Prostate gland (tissue), 2 donors: ENCODE measurements at regions not wholly inside any gene's neighbourhood (a gene's known extent, or its start where the extent isn't known, plus 50 kb on each side); places are given as distances from the start of the nearest gene placed in this dataset.

ENCODE experiments used
- DNase-seq: peaks from one replicate; pipeline ENCODE4 v3.0.0-alpha.2; 2019; ENCODE audit warnings: low spot score
- H3K27ac ChIP-seq, 2 donors: fragments of 200-600 bp; sonication (generic); 2 replicates each; pipeline ENCODE4 v1.5.1; 2017 to 2019
- H3K27me3 ChIP-seq: fragments of 200-600 bp; sonication (generic); replicated peaks from 2 replicates; pipeline ENCODE4 v1.5.1; 2019; ENCODE audit not compliant: insufficient read depth
- H3K36me3 ChIP-seq, 2 donors: fragments of 200-600 bp; sonication (generic); 1 replicate in 1 of 2; 2 replicates in 1 of 2; pipeline versions ENCODE4 v1.5.1 to v1.8.1; 2017 to 2019
- H3K4me1 ChIP-seq: fragments of 200-600 bp; sonication (generic); replicated peaks from 2 replicates; pipeline ENCODE4 v1.5.1; 2019
- H3K4me3 ChIP-seq, 2 donors: fragments of 200-600 bp; sonication (generic); 2 replicates each; pipeline ENCODE4 v1.5.1; 2017 to 2019
- H3K9me3 ChIP-seq: fragments of 200-600 bp; sonication (generic); 2 replicates; pipeline ENCODE4 v1.5.1; 2017
- POLR2A ChIP-seq: fragments of 450-650 bp; IDR thresholded peaks from one replicate; pipeline ENCODE4 v1.6.1; 2016; ENCODE audit warnings: antibody characterized with exemption, mild to moderate bottlenecking
- POLR2AphosphoS5 ChIP-seq: sonication (generic); formaldehyde crosslinking; IDR thresholded peaks from one replicate; pipeline ENCODE4 v1.6.1; 2017; ENCODE audit warnings: antibody characterized with exemption
- WGBS: methylation state at CpG from one replicate; pipeline ENCODE4 v1.1.5; 2018; 5-methylcytosine and 5-hydroxymethylcytosine counted together
- intact Hi-C: fragments of 100-400 bp; cut with DNase I; formaldehyde crosslinking; loops from one replicate; pipeline ENCODE4 v1.14.2; 2022
- TF ChIP-seq, protein P1 (sequence below), 4 experiments: fragments of 200-600 bp in 2 of 4; fragments of 450-650 bp in 2 of 4; sonication (generic) in 2 of 4; IDR thresholded peaks; 1 replicate in 3 of 4; 2 replicates in 1 of 4; pipeline ENCODE4 v1.5.1; 2016 to 2019; ENCODE audit warnings: antibody characterized with exemption in 4 of 4, mild to moderate bottlenecking in 2 of 4, moderate library complexity in 2 of 4

GRCh38 chr4:136551753-136552152 lies 980.5 kb downstream of the PCDH18 start:
- Histone ChIP-seq H3K4me1 (no peaks in the 10 kb centered on the region), H3K4me3 (no peak overlapping the region), H3K9me3 (no peaks in the 10 kb centered on the region), H3K36me3 (no peaks in the 10 kb centered on the region), H3K27me3 (no peaks in the 10 kb centered on the region), H3K27ac (no peak overlapping the region)
- no peak for TF ChIP-seq POLR2AphosphoS5
- TF ChIP-seq POLR2A = no peak
- TF ChIP-seq, protein P1, sequence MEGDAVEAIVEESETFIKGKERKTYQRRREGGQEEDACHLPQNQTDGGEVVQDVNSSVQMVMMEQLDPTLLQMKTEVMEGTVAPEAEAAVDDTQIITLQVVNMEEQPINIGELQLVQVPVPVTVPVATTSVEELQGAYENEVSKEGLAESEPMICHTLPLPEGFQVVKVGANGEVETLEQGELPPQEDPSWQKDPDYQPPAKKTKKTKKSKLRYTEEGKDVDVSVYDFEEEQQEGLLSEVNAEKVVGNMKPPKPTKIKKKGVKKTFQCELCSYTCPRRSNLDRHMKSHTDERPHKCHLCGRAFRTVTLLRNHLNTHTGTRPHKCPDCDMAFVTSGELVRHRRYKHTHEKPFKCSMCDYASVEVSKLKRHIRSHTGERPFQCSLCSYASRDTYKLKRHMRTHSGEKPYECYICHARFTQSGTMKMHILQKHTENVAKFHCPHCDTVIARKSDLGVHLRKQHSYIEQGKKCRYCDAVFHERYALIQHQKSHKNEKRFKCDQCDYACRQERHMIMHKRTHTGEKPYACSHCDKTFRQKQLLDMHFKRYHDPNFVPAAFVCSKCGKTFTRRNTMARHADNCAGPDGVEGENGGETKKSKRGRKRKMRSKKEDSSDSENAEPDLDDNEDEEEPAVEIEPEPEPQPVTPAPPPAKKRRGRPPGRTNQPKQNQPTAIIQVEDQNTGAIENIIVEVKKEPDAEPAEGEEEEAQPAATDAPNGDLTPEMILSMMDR (IDR thresholded peaks at IDR 0.05) = no peak
- WGBS = 88% methylated on average over 1 of the region's 1 CpG
- intact Hi-C loops = no loop called here
- DNase-seq = no peak

DNA sequence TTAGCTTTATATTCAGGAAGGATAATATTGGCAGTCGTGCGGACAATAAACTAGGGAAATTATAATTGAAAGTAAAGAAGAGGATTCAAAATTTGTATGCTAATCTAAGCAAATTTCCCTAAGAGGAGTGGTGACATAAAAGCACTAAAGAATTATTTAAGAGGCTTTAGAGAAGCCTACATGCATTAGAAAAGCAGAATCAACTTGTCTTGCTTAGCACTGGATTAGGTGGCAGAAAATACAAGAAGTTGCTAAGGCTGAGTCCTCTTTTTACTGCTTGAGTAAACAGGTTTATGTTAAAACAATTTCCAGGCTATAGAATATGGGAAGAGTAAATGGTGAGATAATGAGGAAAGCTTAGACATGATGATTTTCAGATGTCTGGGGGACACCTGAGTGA lies 991.5 kb downstream of the PCDH18 start:
- intact Hi-C loops = no loop called here
- H3K36me3 ChIP-seq = no peaks in the 10 kb centered on the region
- H3K4me1 ChIP-seq = no peaks in the 10 kb centered on the region
- WGBS = 78% methylated on average over 2 of the region's 2 CpGs
- TF ChIP-seq POLR2A (no peak), POLR2AphosphoS5 (no peak)
- TF ChIP-seq, protein P1 (IDR thresholded peaks at IDR 0.05) = no peak
- no peaks in the 10 kb centered on the region for H3K9me3 ChIP-seq
- H3K27me3 ChIP-seq = no peaks in the 10 kb centered on the region
- no peak for DNase-seq
- no peak overlapping the region for H3K4me3 ChIP-seq
- no peak overlapping the region for H3K27ac ChIP-seq

DNA sequence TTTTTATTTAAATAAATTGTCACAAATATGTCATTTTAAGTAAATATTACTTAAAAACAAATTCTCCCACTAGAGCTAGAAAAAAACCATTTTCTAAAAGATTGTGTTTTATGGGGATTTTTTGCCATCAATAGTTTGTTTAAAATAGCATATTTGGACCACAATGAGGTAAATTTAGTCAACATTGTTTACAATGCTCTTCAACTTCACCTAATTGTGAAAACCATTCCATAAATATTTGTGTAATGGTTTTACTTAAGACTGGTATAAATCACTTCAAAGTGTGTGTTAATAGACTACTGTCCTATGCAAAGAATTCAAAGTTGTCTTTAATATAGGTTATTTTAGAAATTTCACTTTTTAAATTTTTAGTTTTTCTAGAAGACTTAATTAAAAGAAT lies 1004.2 kb downstream of the PCDH18 start:
- no peaks in the 10 kb centered on the region for H3K9me3 ChIP-seq
- TF ChIP-seq, protein P1 (IDR thresholded peaks at IDR 0.05) = no peak
- TF ChIP-seq POLR2AphosphoS5 (no peak), POLR2A (no peak)
- DNase-seq = no peak
- H3K4me3 ChIP-seq = no peak overlapping the region
- no peak overlapping the region for H3K27ac ChIP-seq
- H3K4me1 ChIP-seq = no peaks in the 10 kb centered on the region
- intact Hi-C loops = no loop called here
- no peaks in the 10 kb centered on the region for H3K27me3 ChIP-seq
- H3K36me3 ChIP-seq = no peaks in the 10 kb centered on the region

- H3K9me3 ChIP-seq = no peaks in the 10 kb centered on the region
- no peak for DNase-seq
- H3K4me3 ChIP-seq = no peak overlapping the region
- no peaks in the 10 kb centered on the region for H3K4me1 ChIP-seq
- WGBS = 51% methylated on average over 2 of the region's 2 CpGs
- H3K36me3 ChIP-seq = no peaks in the 10 kb centered on the region
- TF ChIP-seq, protein P1 (IDR thresholded peaks at IDR 0.05) = no peak
- no peak for TF ChIP-seq POLR2A
- no peak for TF ChIP-seq POLR2AphosphoS5
- no peaks in the 10 kb centered on the region for H3K27me3 ChIP-seq
- intact Hi-C loops = no loop called here
- no peak overlapping the region for H3K27ac ChIP-seq
These were observed 1005.8 kb downstream of the PCDH18 start for GRCh38 chr4:136526517-136526916.

- intact Hi-C loops = no loop called here
- Histone ChIP-seq H3K27ac (no peak overlapping the region), H3K27me3 (no peaks in the 10 kb centered on the region), H3K9me3 (no peaks in the 10 kb centered on the region), H3K36me3 (no peaks in the 10 kb centered on the region), H3K4me1 (no peaks in the 10 kb centered on the region), H3K4me3 (no peak overlapping the region)
- WGBS = 80% methylated on average over 2 of the region's 2 CpGs
- TF ChIP-seq POLR2A (no peak), POLR2AphosphoS5 (no peak)
- TF ChIP-seq, protein P1 (IDR thresholded peaks at IDR 0.05) = no peak
- DNase-seq = no peak
These were observed 1008.3 kb downstream of the PCDH18 start for GRCh38 chr4:136524039-136524438.
